ENCODE measurements at regions not wholly inside any gene's neighbourhood (a gene's known extent, or its start where the extent isn't known, plus 50 kb on each side); places are given as distances from the start of the nearest gene placed in this dataset.

- no peak for TF ChIP-seq REST (IDR thresholded peaks at IDR 0.05; ENCODE audit: insufficient read depth in 1 of 2, low read depth in 2 of 2, low read length in 2 of 2)
- TF ChIP-seq POLR2AphosphoS5 (IDR thresholded peaks at IDR 0.05; ENCODE audit: low read depth, low read length): no peak
- TF ChIP-seq TAF1 (IDR thresholded peaks at IDR 0.05; ENCODE audit: borderline replicate concordance, insufficient read depth, low read length): no peak
- no peak for TF ChIP-seq SIN3A (IDR thresholded peaks at IDR 0.05; ENCODE audit: borderline replicate concordance, insufficient read depth, low read length)
Observed at GRCh38 chr7:13282377-13282980, 595.0 kb downstream of the ARL4A start.
